ENCODE measurements at regions not wholly inside any gene's neighbourhood (a gene's known extent, or its start where the extent isn't known, plus 50 kb on each side); places are given as distances from the start of the nearest gene placed in this dataset.

GRCh38 chr3:175913286-175913685, 1054.2 kb downstream of the NAALADL2 start:
- no peaks in the 10 kb centered on the region for H3K4me1 ChIP-seq (ENCODE audit: insufficient read depth)
- DNase-seq (ENCODE audit: low spot score), result no peak
- H3K9me2 ChIP-seq (replicated peaks; ENCODE audit: insufficient read depth), result no peaks in the 10 kb centered on the region
- 84% methylated on average over 3 of the region's 3 CpGs for WGBS (ENCODE audit: low lambda C conversion rate, missing lambda C conversion rate)
- TF ChIP-seq, protein P1, sequence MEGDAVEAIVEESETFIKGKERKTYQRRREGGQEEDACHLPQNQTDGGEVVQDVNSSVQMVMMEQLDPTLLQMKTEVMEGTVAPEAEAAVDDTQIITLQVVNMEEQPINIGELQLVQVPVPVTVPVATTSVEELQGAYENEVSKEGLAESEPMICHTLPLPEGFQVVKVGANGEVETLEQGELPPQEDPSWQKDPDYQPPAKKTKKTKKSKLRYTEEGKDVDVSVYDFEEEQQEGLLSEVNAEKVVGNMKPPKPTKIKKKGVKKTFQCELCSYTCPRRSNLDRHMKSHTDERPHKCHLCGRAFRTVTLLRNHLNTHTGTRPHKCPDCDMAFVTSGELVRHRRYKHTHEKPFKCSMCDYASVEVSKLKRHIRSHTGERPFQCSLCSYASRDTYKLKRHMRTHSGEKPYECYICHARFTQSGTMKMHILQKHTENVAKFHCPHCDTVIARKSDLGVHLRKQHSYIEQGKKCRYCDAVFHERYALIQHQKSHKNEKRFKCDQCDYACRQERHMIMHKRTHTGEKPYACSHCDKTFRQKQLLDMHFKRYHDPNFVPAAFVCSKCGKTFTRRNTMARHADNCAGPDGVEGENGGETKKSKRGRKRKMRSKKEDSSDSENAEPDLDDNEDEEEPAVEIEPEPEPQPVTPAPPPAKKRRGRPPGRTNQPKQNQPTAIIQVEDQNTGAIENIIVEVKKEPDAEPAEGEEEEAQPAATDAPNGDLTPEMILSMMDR (IDR thresholded peaks at IDR 0.05; ENCODE audit: poor library complexity), result no peak
- TF ChIP-seq EZH2 (IDR thresholded peaks at IDR 0.05; ENCODE audit: borderline replicate concordance) (no peak), EZH2phosphoT487 (IDR thresholded peaks at IDR 0.05; ENCODE audit: low read depth, severe bottlenecking, unreplicated experiment) (no peak)
- no peak overlapping the region for H3K4me2 ChIP-seq
- H3K79me2 ChIP-seq, result no peaks in the 10 kb centered on the region
- H3K9me3 ChIP-seq (ENCODE audit: low read depth), result no peaks in the 10 kb centered on the region
- H4K20me1 ChIP-seq (ENCODE audit: insufficient read depth, poor library complexity, severe bottlenecking), result no peaks in the 10 kb centered on the region
- H2AFZ ChIP-seq, result no peak overlapping the region
- H3K27me3 ChIP-seq, result no peaks in the 10 kb centered on the region
- H3K27ac ChIP-seq, result no peak overlapping the region
- H3K36me3 ChIP-seq (replicated peaks; ENCODE audit: insufficient read depth, low read depth), result no peaks in the 10 kb centered on the region
- H3K4me3 ChIP-seq, result no peak overlapping the region

GRCh38 chr3:175911937-175912336, 1052.8 kb downstream of the NAALADL2 start:
- H3K4me1 ChIP-seq (ENCODE audit: insufficient read depth), result no peaks in the 10 kb centered on the region
- 90% methylated on average over 1 of the region's 1 CpG for WGBS (ENCODE audit: low lambda C conversion rate, missing lambda C conversion rate)
- no peaks in the 10 kb centered on the region for H4K20me1 ChIP-seq (ENCODE audit: insufficient read depth, poor library complexity, severe bottlenecking)
- DNase-seq (ENCODE audit: low spot score), result no peak
- TF ChIP-seq, protein P1 (IDR thresholded peaks at IDR 0.05; ENCODE audit: poor library complexity), result no peak
- TF ChIP-seq EZH2phosphoT487 (IDR thresholded peaks at IDR 0.05; ENCODE audit: low read depth, severe bottlenecking, unreplicated experiment), result no peak
- TF ChIP-seq EZH2 (IDR thresholded peaks at IDR 0.05; ENCODE audit: borderline replicate concordance), result no peak
- H3K9me2 ChIP-seq (replicated peaks; ENCODE audit: insufficient read depth), result no peaks in the 10 kb centered on the region
- H3K9me3 ChIP-seq (ENCODE audit: low read depth), result no peaks in the 10 kb centered on the region
- no peak overlapping the region for H3K4me2 ChIP-seq
- no peaks in the 10 kb centered on the region for H3K79me2 ChIP-seq
- no peak overlapping the region for H3K4me3 ChIP-seq
- no peak overlapping the region for H3K27ac ChIP-seq
- no peaks in the 10 kb centered on the region for H3K27me3 ChIP-seq
- no peak overlapping the region for H2AFZ ChIP-seq
- H3K36me3 ChIP-seq (replicated peaks; ENCODE audit: insufficient read depth, low read depth), result no peaks in the 10 kb centered on the region

DNA sequence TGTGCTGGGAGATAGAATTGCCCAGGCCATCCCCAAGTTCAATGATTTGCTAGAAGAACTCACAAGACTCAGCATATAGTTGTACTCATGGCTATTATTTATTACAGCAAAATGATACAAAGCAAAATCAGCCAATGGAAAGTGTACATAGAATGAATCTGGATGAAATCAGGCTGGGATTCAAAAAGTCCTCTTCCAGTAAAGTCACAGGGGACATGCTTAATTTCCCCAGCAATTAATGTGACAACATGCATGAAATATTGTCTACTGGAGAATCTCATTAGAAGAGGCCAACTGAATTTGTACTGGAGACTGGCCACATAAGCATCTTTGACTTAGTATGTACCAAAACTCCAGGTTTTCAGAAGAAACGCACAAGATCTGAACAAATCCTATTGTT, 1043.1 kb downstream of the NAALADL2 start:
- no peaks in the 10 kb centered on the region for H3K9me3 ChIP-seq (ENCODE audit: low read depth)
- H4K20me1 ChIP-seq (ENCODE audit: insufficient read depth, poor library complexity, severe bottlenecking), result no peaks in the 10 kb centered on the region
- H3K9me2 ChIP-seq (replicated peaks; ENCODE audit: insufficient read depth), result no peaks in the 10 kb centered on the region
- no peaks in the 10 kb centered on the region for H3K27me3 ChIP-seq
- no peak for DNase-seq (ENCODE audit: low spot score)
- H3K4me3 ChIP-seq, result no peak overlapping the region
- no peaks in the 10 kb centered on the region for H3K36me3 ChIP-seq (replicated peaks; ENCODE audit: insufficient read depth, low read depth)
- H3K27ac ChIP-seq, result no peak overlapping the region
- H2AFZ ChIP-seq, result no peak overlapping the region
- no peak for TF ChIP-seq EZH2phosphoT487 (IDR thresholded peaks at IDR 0.05; ENCODE audit: low read depth, severe bottlenecking, unreplicated experiment)
- no peak for TF ChIP-seq EZH2 (IDR thresholded peaks at IDR 0.05; ENCODE audit: borderline replicate concordance)
- TF ChIP-seq, protein P1 (IDR thresholded peaks at IDR 0.05; ENCODE audit: poor library complexity), result no peak
- no peaks in the 10 kb centered on the region for H3K4me1 ChIP-seq (ENCODE audit: insufficient read depth)
- H3K4me2 ChIP-seq, result no peak overlapping the region
- WGBS (ENCODE audit: low lambda C conversion rate, missing lambda C conversion rate), result 92% methylated on average over 1 of the region's 1 CpG
- no peaks in the 10 kb centered on the region for H3K79me2 ChIP-seq

DNA sequence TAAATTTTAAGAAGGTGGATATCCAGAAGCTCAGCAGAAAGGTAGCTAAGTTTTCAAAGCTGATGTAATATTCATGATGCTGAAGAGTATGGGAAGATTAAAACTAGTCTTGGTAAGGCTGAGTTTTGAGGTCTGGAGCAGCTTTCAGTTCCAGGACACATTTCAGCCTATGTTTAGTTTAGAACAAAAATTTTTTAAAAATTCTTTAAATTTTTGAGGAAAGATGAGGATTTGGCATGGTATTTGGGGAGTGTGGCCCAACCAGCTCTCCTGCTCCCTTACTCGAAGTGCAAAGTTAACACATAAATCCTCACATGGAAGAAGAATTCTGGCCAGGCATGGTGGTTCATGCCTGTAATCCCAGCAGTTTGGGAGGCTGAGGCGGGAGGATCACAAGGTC, 1039.1 kb downstream of the NAALADL2 start:
- H2AFZ ChIP-seq, result no peak overlapping the region
- no peaks in the 10 kb centered on the region for H4K20me1 ChIP-seq (ENCODE audit: insufficient read depth, poor library complexity, severe bottlenecking)
- H3K36me3 ChIP-seq (replicated peaks; ENCODE audit: insufficient read depth, low read depth), result no peaks in the 10 kb centered on the region
- no peaks in the 10 kb centered on the region for H3K27me3 ChIP-seq
- H3K27ac ChIP-seq, result no peak overlapping the region
- DNase-seq (ENCODE audit: low spot score), result no peak
- H3K4me1 ChIP-seq (ENCODE audit: insufficient read depth), result no peaks in the 10 kb centered on the region
- H3K4me2 ChIP-seq, result no peak overlapping the region
- H3K4me3 ChIP-seq, result no peak overlapping the region
- WGBS (ENCODE audit: low lambda C conversion rate, missing lambda C conversion rate), result 94% methylated on average over 2 of the region's 2 CpGs
- H3K9me2 ChIP-seq (replicated peaks; ENCODE audit: insufficient read depth), result no peaks in the 10 kb centered on the region
- TF ChIP-seq, protein P1 (IDR thresholded peaks at IDR 0.05; ENCODE audit: poor library complexity), result no peak
- no peaks in the 10 kb centered on the region for H3K79me2 ChIP-seq
- no peaks in the 10 kb centered on the region for H3K9me3 ChIP-seq (ENCODE audit: low read depth)

All from hepatocyte (in vitro differentiated cells).